ENCODE measurements at regions not wholly inside any gene's neighbourhood (a gene's known extent, or its start where the extent isn't known, plus 50 kb on each side); places are given as distances from the start of the nearest gene placed in this dataset.

- no peak for DNase-seq (ENCODE audit: low spot score)
Observed at GRCh38 chr18:73244401-73244800, 376.6 kb upstream of the NETO1 start.

DNA sequence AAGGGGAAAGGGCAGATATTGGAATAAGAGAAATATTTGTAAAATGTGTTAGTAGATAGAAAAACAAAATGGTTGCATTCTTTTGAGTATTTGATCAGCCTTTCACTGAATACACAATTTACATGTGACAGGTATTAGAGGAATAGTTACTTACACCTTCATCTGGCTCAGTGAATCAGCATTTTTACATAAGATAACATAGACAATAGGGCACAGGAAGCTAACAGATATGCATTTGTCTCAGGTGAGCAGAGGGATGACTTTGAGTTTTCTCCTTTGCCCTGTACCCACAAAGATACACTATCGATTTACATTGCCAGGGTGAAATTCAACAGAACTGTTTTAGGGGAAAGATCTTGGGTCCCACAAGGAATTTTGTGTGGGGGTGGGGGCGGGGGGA, 373.1 kb upstream of the NETO1 start:
- no peak for DNase-seq (ENCODE audit: low spot score)

- DNase-seq (ENCODE audit: low spot score), result no peak
Observed at GRCh38 chr18:73235921-73236320, 368.1 kb upstream of the NETO1 start.

GRCh38 chr18:73235491-73235890, 367.7 kb upstream of the NETO1 start:
- no peak for DNase-seq (ENCODE audit: low spot score)

GRCh38 chr18:73232933-73233332, 365.1 kb upstream of the NETO1 start:
- no peak for DNase-seq (ENCODE audit: low spot score)

DNA sequence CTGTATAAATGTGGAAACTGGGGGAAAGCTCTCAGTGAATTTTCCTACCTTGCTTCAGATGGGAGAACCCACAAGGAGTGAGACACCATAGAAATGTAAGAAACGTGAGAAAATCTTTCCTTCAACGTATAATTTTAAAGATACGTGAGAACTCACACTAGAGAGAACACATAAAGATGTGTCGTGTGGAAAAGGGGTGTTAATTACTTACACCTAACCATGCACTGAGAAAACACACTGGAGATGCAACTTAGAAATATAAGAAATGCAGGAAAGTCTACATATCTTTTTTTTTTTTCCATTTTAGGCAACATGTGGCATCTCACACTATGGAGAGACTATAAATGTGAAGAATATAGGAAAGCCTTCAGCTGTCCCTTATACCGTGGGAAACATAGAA, 352.9 kb upstream of the NETO1 start:
- no peak for DNase-seq (ENCODE audit: low spot score)

DNA sequence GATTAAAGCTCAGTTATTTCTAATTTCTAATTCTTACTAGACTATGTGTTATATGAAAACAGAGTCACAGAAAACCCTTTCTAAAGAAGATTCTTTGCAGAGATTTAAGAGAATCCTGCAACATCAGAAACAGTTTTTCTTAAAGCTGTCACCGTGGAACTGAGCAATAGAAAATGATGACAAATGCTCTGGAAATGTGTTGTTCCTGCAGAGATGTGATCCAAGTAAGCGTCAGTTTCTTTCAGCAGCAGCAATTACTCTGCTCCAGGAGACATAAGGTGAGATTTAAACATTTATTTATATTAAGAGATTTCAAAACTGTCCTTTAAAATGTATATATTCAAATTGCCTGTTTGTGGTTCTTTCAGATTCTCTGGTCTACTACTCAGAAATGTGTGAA, 350.5 kb upstream of the NETO1 start:
- DNase-seq (ENCODE audit: low spot score), result no peak

DNA sequence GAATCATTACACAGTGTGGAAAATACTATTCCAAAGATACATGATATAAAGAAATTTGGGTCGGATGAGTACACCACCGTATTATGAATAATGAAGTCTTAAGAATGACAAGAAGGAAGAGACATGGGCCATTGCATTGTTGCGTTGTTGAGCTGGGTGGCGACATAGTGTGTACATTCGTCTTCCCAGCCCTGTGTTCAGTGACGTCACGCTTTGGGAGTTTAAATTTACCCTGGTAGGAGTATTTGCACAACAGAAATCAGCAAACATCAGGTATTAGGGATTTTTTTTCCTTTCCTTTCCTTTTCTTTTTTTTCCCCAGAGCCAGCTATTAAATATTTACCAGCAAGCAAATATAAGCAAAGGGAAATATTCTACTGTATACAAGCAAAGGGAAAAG, 347.2 kb upstream of the NETO1 start:
- no peak for DNase-seq (ENCODE audit: low spot score)

GRCh38 chr18:73212442-73212841, 344.7 kb upstream of the NETO1 start:
- DNase-seq (ENCODE audit: low spot score), result no peak

DNA sequence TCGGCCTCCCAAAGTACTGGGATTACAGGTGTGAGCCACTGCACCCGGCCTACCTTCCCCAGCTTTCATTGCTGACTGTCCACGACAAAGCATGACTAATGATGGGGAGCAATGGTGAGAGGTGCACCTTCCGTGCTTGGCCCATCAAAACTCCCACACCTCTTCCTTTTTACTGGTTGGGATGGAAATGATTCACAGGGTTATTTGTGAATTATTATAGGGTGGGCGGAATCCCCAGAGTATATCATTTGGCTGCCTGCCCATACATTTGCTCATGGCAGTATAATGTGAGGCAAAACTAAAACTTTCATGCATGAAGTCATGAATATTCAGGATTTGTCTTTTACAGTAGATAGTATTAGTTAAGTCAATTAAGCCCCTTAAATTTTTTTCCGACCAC, 334.2 kb upstream of the NETO1 start:
- no peak for DNase-seq (ENCODE audit: low spot score)

DNA sequence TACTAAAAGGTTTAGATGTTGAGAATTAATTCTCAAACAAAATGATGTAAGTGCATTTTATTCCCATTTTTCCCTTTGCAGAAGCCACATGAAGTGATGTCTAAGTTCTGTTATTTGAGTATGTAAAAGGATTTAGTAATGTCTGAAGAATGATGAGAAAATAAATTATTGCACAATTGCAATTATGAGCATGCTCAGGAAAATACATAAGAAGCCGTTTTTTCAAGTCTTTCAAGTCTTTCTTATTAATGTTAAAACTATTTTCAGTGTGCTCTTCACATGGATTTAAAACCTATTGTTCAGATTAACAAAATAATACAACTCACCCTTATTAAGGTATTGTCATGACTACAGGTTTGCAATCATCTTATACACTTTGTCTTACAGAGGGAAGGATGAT, 331.4 kb upstream of the NETO1 start:
- no peak for DNase-seq (ENCODE audit: low spot score)

DNA sequence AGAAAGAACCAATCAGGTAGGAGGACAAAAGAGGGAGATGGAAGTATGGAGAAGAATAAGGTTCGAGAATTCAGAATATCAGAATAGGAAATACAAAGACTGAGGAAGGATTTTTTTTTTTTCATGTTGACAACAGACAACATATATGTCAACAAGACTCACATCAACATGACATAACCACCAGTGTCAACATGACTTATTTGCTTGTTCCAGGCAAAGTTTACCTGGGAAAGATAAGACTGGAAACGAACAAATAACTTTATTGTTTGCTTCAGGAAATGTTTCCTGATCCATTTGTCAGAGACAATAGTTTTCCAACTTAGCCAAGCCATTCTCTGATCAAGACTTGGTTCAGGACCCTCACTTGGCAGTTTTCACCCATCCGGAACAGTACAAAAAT, 321.9 kb upstream of the NETO1 start:
- DNase-seq (ENCODE audit: low spot score), result no peak

- DNase-seq (ENCODE audit: low spot score), result no peak
Observed at GRCh38 chr18:73168236-73168635, 300.4 kb upstream of the NETO1 start.

- DNase-seq (ENCODE audit: low spot score), result no peak
Observed at GRCh38 chr18:73164430-73164829, 296.6 kb upstream of the NETO1 start.

GRCh38 chr18:73163236-73163635, 295.4 kb upstream of the NETO1 start:
- DNase-seq (ENCODE audit: low spot score), result no peak

DNA sequence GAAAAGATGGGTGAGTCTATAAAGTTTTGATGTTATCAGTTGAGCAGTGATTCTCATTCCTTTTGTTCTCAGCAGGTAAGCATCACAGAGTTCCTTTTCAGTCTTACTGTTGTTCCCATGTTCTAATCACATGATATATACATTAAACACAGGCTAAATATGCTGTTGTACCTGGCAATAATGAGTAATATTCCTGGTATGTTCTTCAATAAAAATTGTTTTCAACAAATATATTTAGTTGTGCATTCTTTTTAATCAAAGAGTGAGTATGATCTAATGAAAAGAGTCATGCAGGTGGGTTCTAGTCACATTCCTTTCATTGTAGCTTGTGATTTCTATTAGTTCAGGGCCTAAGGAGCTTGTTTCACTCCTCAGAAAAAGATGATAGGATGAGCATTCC, 288.3 kb upstream of the NETO1 start:
- DNase-seq (ENCODE audit: low spot score), result no peak

DNA sequence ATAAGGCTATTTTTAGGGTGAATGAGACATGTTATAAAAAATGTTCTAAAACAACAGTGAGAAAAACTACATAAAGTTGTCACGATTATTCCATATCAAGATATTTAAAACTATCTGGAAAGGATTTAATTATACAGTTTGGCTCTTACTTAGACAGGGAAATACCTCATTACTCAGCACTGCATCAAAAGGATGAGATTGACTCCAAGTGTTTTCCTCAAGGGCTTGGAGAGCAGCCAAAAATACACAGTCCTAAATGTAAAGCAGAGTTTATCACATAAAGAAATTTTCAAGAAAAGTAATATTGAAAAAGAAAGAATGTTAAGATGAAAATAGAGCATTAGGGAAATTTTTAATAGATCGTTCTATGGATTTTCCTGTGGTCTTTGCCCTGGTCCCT, 285.5 kb upstream of the NETO1 start:
- DNase-seq (ENCODE audit: low spot score), result no peak

- no peak for DNase-seq (ENCODE audit: low spot score)
Observed at GRCh38 chr18:73151086-73151485, 283.3 kb upstream of the NETO1 start.

DNA sequence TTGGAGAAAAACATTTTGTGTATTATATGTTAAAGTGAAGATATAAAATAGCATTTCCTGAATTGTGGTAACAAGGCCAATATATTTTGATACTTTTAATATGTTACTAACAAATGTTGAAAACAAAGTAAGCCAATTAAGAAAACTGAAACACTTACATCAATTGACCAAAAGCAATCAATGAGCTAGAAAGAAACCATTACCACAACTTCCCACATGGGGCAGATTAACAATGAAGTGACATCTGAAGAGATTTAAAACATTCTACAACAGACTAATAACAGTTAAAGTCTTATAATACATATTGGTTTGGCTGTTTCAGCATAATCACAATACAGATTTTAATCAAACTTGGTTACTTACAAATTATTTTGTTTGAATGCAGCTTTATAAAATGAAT, 282.4 kb upstream of the NETO1 start:
- peak; percentile 1 for DNase-seq (ENCODE audit: low spot score)

- no peak for DNase-seq (ENCODE audit: low spot score)
Observed at GRCh38 chr18:73147590-73147989, 279.8 kb upstream of the NETO1 start.

DNA sequence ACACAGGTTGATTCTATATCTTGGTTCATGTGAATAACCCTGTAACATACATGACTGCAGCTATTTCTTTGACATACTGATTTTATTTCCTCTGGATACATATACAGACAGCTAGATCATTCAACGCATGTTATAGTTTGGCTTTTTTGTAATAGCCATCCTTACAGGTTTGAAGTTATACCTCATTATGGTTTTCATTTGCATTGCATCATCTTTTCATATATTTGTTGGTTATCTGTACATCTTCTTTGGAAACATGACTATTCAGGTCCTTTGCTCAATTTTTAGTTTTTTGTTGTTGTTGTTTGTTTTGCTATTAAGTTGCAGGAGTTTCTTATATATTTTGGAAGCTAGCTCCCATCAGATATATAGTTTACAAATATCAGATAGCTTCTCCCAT, 276.2 kb upstream of the NETO1 start:
- DNase-seq (ENCODE audit: low spot score), result no peak

DNA sequence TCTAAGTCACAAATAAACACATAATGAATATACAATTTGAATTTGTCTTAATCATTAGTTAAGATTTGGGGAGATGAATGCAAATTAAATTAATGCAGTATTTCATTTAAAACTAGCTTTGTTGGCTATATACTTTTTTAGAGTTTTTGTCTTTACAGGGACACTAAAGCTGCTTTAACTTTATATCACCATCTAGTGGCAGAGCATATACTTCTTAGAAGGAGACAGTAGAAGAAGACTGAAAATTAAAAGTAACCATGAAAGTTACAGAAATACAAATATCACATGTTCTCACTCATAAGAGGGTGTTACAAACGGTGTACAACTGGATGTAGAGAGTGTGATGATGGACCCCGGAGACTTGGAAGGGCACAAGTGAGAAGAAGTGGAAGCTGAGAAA, 268.3 kb upstream of the NETO1 start:
- no peak for DNase-seq (ENCODE audit: low spot score)

DNA sequence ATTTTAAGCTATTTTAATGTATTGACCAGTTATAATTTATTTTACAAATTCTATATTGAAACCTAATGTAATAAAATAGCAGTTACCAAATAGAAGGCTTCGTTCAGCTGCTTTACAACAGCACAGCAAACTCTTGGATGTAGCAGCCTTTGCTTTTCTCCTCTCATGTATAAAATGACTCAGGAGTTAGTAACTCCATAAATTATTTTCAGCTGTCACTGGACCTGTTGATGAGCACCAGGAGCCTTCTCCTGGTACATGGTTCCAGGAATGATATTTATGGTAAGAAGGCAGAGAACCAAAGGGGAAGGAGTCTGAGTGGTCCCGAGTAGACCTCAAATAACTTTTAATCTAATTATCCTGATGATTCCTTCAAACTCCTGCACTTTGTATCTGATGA, 256.4 kb upstream of the NETO1 start:
- DNase-seq (ENCODE audit: low spot score), result no peak

- no peak for DNase-seq (ENCODE audit: low spot score)
Observed at GRCh38 chr18:73121207-73121606, 253.4 kb upstream of the NETO1 start.

DNA sequence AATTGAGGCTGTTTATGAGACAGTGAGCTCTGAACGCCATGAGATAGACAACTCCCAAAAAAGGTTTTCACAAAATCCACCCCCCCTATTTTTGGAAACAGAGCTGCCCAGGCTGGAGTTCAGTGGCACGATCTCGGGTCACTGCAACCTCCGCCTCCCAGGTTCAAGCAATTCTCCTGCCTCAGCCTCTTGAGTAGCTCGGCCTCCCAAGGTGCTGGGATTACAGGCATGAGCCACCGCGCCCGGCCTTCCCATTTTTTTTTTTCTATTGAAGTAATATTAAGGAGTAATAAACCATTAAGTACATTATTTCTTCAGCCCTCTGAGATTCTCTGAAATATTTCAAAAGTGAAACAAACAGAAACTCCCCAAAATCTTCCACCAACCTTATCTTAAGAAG, 252.8 kb upstream of the NETO1 start:
- DNase-seq (ENCODE audit: low spot score), result no peak

Measured in HT-29 (cell line).